ENCODE measurements at regions not wholly inside any gene's neighbourhood (a gene's known extent, or its start where the extent isn't known, plus 50 kb on each side); places are given as distances from the start of the nearest gene placed in this dataset.

GRCh38 chr6:119661628-119662027 is 312.1 kb upstream of the MAN1A1 start:
- no peak overlapping the region for H3K4me3 ChIP-seq (ENCODE audit: low read depth, low read length)
- TF ChIP-seq CTCF (IDR thresholded peaks at IDR 0.05; ENCODE audit: low read depth, low read length, missing control alignments), result no peak
- no peak for DNase-seq (ENCODE audit: low read depth)
- in situ Hi-C loops (cut with HindIII; ENCODE audit: low sequenced_read_pairs), result no loop called here

- in situ Hi-C loops (cut with HindIII; ENCODE audit: low sequenced_read_pairs), result no loop called here
These were observed 311.5 kb upstream of the MAN1A1 start for GRCh38 chr6:119661078-119661477.

GRCh38 chr6:119658917-119659316 is 309.4 kb upstream of the MAN1A1 start:
- H3K4me3 ChIP-seq (ENCODE audit: low read depth, low read length), result no peak overlapping the region
- no peak for TF ChIP-seq CTCF (IDR thresholded peaks at IDR 0.05; ENCODE audit: low read depth, low read length, missing control alignments)
- DNase-seq (ENCODE audit: low read depth), result no peak
- in situ Hi-C loops (cut with HindIII; ENCODE audit: low sequenced_read_pairs), result no loop called here

More at GRCh38 chr6:119661078-119661477, 311.5 kb upstream of the MAN1A1 start:
- TF ChIP-seq CTCF (IDR thresholded peaks at IDR 0.05; ENCODE audit: low read depth, low read length, missing control alignments), result no peak
- no peak overlapping the region for H3K4me3 ChIP-seq (ENCODE audit: low read depth, low read length)
- no peak for DNase-seq (ENCODE audit: low read depth)

- no peak overlapping the region for H3K4me3 ChIP-seq (ENCODE audit: low read depth, low read length)
- TF ChIP-seq CTCF (IDR thresholded peaks at IDR 0.05; ENCODE audit: low read depth, low read length, missing control alignments), result no peak
- in situ Hi-C loops (cut with HindIII; ENCODE audit: low sequenced_read_pairs), result no loop called here
These were observed 305.6 kb upstream of the MAN1A1 start for GRCh38 chr6:119655124-119655523.

GRCh38 chr6:119653329-119653728 is 303.8 kb upstream of the MAN1A1 start:
- in situ Hi-C loops (cut with HindIII; ENCODE audit: low sequenced_read_pairs), result no loop called here
- no peak for DNase-seq (ENCODE audit: low read depth)
- no peak overlapping the region for H3K4me3 ChIP-seq (ENCODE audit: low read depth, low read length)
- no peak for TF ChIP-seq CTCF (IDR thresholded peaks at IDR 0.05; ENCODE audit: low read depth, low read length, missing control alignments)

More at GRCh38 chr6:119655124-119655523, 305.6 kb upstream of the MAN1A1 start:
- no peak for DNase-seq (ENCODE audit: low read depth)

GRCh38 chr6:119649531-119649930 is 300.0 kb upstream of the MAN1A1 start:
- no peak for DNase-seq (ENCODE audit: low read depth)
- H3K4me3 ChIP-seq (ENCODE audit: low read depth, low read length), result no peak overlapping the region
- no peak for TF ChIP-seq CTCF (IDR thresholded peaks at IDR 0.05; ENCODE audit: low read depth, low read length, missing control alignments)
- in situ Hi-C loops (cut with HindIII; ENCODE audit: low sequenced_read_pairs), result no loop called here

GRCh38 chr6:119647309-119647708 is 297.7 kb upstream of the MAN1A1 start:
- H3K4me3 ChIP-seq (ENCODE audit: low read depth, low read length), result no peak overlapping the region
- DNase-seq (ENCODE audit: low read depth), result peak; percentile 50
- in situ Hi-C loops (cut with HindIII; ENCODE audit: low sequenced_read_pairs), result no loop called here
- no peak for TF ChIP-seq CTCF (IDR thresholded peaks at IDR 0.05; ENCODE audit: low read depth, low read length, missing control alignments)
